ENCODE measurements at regions not wholly inside any gene's neighbourhood (a gene's known extent, or its start where the extent isn't known, plus 50 kb on each side); places are given as distances from the start of the nearest gene placed in this dataset.

DNA sequence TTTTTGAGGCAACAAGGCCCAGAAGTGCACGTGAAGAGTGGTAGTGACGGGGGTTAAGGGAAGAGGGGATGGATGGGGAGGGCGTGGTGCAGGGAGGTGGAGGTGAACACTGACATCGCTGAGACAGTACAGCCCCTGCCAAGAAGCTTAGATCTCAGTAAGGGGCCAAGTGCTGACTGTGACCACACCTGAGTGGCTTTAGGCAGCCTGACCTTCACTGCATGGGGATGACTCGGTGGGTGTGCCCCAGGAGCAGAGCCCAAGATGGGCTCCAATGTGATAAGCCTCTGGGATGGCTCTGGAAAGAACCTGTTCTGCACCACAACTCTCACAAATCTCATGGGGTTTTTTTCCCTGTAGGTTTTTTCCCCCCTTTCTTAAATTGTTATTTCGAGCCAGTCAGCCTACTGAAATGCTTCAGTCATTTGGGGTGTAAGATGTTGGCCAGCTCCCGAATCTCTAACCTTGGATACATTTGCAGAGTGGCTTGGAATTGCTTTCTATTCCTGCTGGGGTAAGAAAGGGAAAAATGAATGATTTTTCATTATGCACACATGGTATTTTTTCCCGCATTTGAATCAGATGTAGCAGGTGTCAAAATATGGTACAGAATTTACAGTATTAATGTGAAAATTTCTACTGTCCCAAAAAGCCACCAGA lies 165.0 kb downstream of the TM9SF2 start:
- no peak overlapping the region for H3K4me3 ChIP-seq (ENCODE audit: low read depth, low read length)
- no peak for DNase-seq (ENCODE audit: low read depth)
- TF ChIP-seq, protein P1, sequence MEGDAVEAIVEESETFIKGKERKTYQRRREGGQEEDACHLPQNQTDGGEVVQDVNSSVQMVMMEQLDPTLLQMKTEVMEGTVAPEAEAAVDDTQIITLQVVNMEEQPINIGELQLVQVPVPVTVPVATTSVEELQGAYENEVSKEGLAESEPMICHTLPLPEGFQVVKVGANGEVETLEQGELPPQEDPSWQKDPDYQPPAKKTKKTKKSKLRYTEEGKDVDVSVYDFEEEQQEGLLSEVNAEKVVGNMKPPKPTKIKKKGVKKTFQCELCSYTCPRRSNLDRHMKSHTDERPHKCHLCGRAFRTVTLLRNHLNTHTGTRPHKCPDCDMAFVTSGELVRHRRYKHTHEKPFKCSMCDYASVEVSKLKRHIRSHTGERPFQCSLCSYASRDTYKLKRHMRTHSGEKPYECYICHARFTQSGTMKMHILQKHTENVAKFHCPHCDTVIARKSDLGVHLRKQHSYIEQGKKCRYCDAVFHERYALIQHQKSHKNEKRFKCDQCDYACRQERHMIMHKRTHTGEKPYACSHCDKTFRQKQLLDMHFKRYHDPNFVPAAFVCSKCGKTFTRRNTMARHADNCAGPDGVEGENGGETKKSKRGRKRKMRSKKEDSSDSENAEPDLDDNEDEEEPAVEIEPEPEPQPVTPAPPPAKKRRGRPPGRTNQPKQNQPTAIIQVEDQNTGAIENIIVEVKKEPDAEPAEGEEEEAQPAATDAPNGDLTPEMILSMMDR (IDR thresholded peaks at IDR 0.05; ENCODE audit: low read depth, low read length, missing control alignments): no peak

DNA sequence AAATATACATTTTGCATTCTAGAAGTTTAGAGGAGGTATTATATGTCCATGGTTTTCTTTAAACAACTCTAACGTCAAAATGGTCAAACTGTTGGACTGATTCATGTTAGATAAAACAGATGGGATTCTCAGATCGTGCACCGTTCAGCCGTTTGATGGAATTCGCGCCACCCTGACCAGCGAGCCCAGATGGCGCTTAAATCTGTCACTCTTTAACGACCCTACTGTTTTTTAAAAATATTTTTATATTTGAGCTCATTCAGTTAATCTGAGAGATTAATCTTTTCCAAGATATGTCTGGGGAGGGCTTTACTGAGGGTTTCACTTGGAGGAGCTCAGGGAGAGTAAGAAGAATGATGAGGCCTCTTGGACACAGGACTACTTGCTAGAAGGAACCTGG lies 164.4 kb downstream of the TM9SF2 start:
- TF ChIP-seq, protein P1 (IDR thresholded peaks at IDR 0.05; ENCODE audit: low read depth, low read length, missing control alignments): no peak
- no peak for DNase-seq (ENCODE audit: low read depth)
- H3K4me3 ChIP-seq (ENCODE audit: low read depth, low read length): no peak overlapping the region

DNA sequence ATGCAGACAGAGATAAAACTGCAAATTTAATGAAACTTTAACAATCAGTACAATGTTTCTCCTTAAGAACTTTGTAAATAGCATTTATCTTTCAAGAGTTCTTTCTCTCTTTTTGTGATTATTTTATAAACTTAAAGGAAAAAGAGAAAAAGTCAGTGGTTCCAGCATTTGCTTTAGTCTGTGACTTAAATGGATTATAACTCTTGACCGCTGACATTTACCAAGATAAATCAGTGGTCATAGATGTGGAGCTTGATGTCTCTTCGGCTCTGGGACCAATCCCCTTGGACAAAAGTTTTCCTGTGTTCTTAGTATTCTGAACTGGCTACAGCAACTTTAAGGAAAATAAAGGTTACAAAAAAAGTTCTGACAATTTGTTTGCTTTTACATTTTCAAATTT lies 162.6 kb downstream of the TM9SF2 start:
- TF ChIP-seq, protein P1 (IDR thresholded peaks at IDR 0.05; ENCODE audit: low read depth, low read length, missing control alignments): no peak
- DNase-seq (ENCODE audit: low read depth): no peak
- no peak overlapping the region for H3K4me3 ChIP-seq (ENCODE audit: low read depth, low read length)

DNA sequence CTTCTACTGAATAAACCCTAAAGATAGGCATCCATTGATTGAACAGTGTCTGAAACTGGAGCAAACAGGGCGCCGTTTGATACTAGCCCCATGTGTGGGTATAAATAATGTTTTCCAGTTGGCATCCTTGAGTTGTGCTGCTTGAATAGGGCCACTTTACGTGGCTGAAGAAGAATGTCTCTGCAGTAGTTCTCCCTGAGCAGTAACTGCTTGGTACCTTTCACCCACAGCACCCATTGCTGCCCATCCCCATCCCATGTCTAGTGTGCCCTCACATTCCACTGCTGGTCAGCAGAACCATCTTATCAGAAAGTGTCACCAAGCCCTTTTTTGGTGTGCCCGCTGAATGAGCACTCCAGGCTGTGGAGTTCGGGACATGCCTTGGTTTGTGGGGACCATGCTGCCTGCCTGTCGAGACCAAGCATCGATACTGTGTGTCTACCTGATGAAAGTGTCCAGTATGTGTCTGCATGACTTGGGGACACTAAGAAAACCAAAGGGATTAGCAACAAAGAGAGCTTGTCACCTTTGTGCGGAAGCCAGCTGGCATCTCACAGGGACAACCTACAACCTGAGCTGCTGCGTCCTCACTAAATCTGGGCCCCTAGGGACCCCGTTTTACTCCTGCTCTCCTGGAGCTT lies 162.0 kb downstream of the TM9SF2 start:
- TF ChIP-seq, protein P1 (IDR thresholded peaks at IDR 0.05; ENCODE audit: low read depth, low read length, missing control alignments): no peak
- no peak overlapping the region for H3K4me3 ChIP-seq (ENCODE audit: low read depth, low read length)
- no peak for DNase-seq (ENCODE audit: low read depth)

DNA sequence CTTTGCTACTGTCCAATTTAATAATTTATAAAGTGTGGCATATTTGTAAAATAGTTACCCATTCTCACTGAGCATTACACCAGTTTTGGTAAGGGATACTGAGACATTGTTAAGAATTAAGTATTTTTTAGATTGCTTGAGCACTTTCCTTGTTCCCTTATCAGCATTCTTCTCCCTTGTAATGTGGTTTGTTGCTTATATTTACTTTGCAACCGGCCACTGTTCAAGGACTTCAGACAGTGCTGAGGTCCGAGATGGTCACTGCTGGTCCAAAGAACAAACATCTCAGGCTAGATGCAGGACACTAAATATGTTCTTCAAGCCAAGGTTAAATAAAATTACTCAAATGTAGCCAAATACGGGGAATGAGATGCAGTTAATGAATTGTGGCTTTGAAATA lies 161.4 kb downstream of the TM9SF2 start:
- TF ChIP-seq, protein P1 (IDR thresholded peaks at IDR 0.05; ENCODE audit: low read depth, low read length, missing control alignments): no peak
- no peak for DNase-seq (ENCODE audit: low read depth)
- H3K4me3 ChIP-seq (ENCODE audit: low read depth, low read length): no peak overlapping the region

DNA sequence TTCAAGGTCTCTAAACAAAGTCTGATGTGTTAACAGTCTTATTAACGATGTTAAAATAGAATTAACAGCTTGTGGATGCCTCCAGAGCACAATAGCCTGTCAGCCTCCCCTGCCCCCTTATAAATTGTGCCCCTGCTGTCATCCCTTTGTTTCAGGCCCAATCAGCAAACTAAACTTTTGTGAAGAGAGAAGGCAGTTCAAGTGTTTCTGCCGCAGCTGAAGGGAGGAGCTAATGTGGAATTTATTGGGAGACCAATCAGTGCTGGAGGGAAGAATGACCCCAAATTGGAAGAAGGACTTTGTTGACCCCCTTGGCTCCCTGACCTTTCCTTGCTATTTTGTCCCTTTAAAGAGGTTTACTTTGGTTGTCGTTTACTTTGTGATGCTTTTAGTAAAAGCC lies 160.5 kb downstream of the TM9SF2 start:
- H3K4me3 ChIP-seq (ENCODE audit: low read depth, low read length): no peak overlapping the region
- DNase-seq (ENCODE audit: low read depth): no peak
- TF ChIP-seq, protein P1 (IDR thresholded peaks at IDR 0.05; ENCODE audit: low read depth, low read length, missing control alignments): no peak
